ENCODE measurements at regions not wholly inside any gene's neighbourhood (a gene's known extent, or its start where the extent isn't known, plus 50 kb on each side); places are given as distances from the start of the nearest gene placed in this dataset.

DNA sequence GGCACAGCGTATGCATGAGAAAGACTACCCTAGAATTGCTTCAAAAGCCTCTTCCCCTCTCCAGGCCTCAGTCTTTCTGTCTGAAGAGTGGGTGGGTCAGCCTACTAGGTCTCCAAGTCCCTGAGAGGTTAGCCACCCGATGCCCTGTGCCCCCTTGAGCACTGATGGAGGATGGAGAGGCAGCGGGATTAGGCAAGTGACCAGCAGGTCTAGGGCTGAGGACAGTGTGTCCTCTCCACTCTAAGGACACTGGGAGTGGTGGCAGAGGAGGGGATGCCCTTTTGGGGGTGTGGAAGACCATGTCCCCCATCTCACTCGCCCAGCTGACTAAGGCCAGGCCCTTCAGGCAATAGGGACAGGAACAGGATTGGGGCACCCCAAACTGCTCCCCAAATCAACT lies 72.2 kb upstream of the WNT11 start:
- TF ChIP-seq CSRNP3 (CRISPR knock-in tag; IDR thresholded peaks at IDR 0.05) (no peak), SNAI2 (CRISPR knock-in tag; IDR thresholded peaks at IDR 0.05) (no peak), ARNTL (CRISPR knock-in tag; IDR thresholded peaks at IDR 0.05; ENCODE audit: borderline replicate concordance, low read depth) (no peak)

Measured in SK-N-SH treated with all-trans-retinoic acid at 6 μM for 48 hours (cell line).